GM12873 (cell line): ENCODE measurements at regions not wholly inside any gene's neighbourhood (a gene's known extent, or its start where the extent isn't known, plus 50 kb on each side); places are given as distances from the start of the nearest gene placed in this dataset.

Source experiments
- TF ChIP-seq, protein P1 (sequence below): IDR thresholded peaks from 2 replicates; pipeline ENCODE4 v1.5.1; 2012; ENCODE audit warnings: low read depth, mild to moderate bottlenecking, moderate library complexity, low read length, control low read depth; ENCODE audit not compliant: insufficient read depth; ENCODE audit errors: missing control alignments

DNA sequence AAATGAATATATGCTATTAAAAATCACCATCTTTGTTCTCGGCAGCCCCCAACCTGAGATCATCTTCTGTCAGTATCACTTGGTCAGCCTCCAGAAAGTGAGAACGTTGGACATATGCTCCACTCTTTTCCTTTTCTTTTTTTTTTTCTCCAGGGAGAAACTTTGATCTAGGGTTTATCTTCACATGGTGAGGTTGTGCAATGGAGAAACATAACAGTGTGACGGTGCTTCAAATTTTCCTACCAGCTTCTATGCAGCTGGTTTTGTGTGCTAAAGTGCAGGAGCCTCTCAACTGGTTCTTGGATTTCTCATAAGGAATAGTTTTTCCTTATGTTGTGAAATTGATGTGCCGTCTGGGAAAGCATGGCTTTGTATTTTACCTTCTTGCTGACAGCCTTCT lies 1202.9 kb downstream of the NCAM2 start:
- TF ChIP-seq, protein P1, sequence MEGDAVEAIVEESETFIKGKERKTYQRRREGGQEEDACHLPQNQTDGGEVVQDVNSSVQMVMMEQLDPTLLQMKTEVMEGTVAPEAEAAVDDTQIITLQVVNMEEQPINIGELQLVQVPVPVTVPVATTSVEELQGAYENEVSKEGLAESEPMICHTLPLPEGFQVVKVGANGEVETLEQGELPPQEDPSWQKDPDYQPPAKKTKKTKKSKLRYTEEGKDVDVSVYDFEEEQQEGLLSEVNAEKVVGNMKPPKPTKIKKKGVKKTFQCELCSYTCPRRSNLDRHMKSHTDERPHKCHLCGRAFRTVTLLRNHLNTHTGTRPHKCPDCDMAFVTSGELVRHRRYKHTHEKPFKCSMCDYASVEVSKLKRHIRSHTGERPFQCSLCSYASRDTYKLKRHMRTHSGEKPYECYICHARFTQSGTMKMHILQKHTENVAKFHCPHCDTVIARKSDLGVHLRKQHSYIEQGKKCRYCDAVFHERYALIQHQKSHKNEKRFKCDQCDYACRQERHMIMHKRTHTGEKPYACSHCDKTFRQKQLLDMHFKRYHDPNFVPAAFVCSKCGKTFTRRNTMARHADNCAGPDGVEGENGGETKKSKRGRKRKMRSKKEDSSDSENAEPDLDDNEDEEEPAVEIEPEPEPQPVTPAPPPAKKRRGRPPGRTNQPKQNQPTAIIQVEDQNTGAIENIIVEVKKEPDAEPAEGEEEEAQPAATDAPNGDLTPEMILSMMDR = no peak

- TF ChIP-seq, protein P1 = no peak
Measured at GRCh38 chr21:22201669-22202068, 1203.5 kb downstream of the NCAM2 start.

DNA sequence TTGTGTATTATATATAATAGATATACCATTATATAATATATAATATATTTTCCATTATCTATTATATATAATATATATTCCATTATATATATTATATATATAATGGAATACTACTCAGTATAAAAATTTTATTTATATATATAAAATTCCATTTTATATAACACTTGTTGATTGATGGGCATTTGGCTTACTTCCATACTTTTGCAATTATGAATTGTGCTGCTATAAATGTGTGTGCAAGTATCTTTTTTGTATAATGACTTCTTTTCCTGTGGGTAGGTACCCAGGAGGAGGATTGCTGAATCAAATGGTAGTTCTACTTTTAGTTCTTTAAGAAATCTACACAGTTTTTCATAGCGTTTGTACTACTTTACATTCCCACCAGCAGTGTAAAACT lies 1211.1 kb downstream of the NCAM2 start:
- TF ChIP-seq, protein P1 = no peak

- TF ChIP-seq, protein P1 = no peak
Measured at GRCh38 chr21:22211943-22212342, 1213.7 kb downstream of the NCAM2 start.

DNA sequence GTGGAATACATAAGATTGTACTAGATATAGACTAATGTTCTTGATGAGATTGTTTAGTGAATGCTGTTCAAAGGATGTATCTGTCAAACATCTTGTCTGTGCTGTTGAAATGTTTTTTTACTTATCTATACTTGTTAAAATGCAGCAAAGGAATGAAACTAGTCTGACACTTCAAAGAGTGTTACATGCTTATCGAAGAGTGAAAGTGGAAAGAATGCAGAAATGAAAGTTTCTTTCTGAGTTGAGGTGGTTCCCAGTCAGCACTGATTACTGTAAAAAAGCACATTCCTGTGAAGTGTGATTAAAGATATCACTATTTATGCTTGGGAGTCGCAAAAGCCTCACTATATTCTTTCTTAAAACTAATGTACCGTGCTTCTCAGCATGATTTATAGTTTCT lies 1225.2 kb downstream of the NCAM2 start:
- TF ChIP-seq, protein P1 = no peak

GRCh38 chr21:22224261-22224660 lies 1226.1 kb downstream of the NCAM2 start:
- TF ChIP-seq, protein P1 = no peak

DNA sequence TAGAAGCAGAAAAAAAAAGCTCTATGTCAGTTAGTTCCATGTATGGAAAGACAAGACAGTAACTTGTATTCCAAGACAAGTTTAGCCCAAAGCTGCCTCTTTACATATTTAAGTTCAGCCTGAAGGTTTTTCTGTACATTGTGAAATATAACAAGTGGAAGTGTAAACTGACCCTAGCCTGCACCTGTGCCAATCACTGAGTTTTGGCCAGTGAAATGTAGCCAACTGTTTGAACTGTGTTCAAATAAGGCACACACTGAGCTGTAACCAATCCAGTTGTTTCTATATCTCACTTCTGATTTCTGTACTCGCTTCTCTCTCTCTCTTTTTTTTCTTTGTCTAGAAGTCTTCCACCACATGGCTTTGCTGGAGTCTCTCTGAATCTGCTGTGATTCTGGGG lies 1227.1 kb downstream of the NCAM2 start:
- TF ChIP-seq, protein P1 = no peak
